VCaP (cell line): ENCODE measurements at regions not wholly inside any gene's neighbourhood (a gene's known extent, or its start where the extent isn't known, plus 50 kb on each side); places are given as distances from the start of the nearest gene placed in this dataset.

Source experiments
- H3K27ac ChIP-seq: fragments of 450-650 bp; 2 replicates; pipeline ENCODE4 v1.5.1; 2017
- TF ChIP-seq, protein P1 (sequence below): fragments of 450-650 bp; conservative IDR thresholded peaks from 2 replicates; pipeline ENCODE4 v1.5.1; 2017; ENCODE audit warnings: mild to moderate bottlenecking, moderate library complexity

- TF ChIP-seq, protein P1, sequence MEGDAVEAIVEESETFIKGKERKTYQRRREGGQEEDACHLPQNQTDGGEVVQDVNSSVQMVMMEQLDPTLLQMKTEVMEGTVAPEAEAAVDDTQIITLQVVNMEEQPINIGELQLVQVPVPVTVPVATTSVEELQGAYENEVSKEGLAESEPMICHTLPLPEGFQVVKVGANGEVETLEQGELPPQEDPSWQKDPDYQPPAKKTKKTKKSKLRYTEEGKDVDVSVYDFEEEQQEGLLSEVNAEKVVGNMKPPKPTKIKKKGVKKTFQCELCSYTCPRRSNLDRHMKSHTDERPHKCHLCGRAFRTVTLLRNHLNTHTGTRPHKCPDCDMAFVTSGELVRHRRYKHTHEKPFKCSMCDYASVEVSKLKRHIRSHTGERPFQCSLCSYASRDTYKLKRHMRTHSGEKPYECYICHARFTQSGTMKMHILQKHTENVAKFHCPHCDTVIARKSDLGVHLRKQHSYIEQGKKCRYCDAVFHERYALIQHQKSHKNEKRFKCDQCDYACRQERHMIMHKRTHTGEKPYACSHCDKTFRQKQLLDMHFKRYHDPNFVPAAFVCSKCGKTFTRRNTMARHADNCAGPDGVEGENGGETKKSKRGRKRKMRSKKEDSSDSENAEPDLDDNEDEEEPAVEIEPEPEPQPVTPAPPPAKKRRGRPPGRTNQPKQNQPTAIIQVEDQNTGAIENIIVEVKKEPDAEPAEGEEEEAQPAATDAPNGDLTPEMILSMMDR: no peak
- no peak overlapping the region for H3K27ac ChIP-seq
These were observed 632.6 kb upstream of the INTU start for GRCh38 chr4:127000110-127000509.

- H3K27ac ChIP-seq: no peak overlapping the region
- TF ChIP-seq, protein P1: no peak
These were observed 631.9 kb upstream of the INTU start for GRCh38 chr4:127000846-127001245.

- H3K27ac ChIP-seq: no peak overlapping the region
- TF ChIP-seq, protein P1: no peak
These were observed 630.8 kb upstream of the INTU start for GRCh38 chr4:127001933-127002332.

DNA sequence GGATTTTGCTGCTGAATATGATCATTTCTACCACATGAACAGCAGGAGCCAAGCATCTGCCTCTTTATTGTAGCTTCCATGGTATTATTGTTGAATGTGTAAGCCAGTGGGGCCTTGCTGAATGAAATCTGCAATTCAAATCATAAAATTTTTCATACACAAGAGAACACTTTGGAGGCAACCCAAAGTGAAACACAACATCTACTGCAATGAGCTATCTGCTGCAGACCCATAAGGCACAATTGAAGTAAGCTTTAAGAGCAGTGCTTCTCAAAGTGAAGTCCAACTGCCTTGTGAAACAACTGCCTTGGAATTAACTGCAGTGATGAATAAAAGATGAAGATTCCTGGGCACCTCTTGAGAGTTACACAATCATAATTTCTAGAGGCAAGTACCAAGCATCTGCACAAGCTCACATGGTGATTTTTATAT, 626.3 kb upstream of the INTU start:
- no peak overlapping the region for H3K27ac ChIP-seq
- TF ChIP-seq, protein P1: no peak

DNA sequence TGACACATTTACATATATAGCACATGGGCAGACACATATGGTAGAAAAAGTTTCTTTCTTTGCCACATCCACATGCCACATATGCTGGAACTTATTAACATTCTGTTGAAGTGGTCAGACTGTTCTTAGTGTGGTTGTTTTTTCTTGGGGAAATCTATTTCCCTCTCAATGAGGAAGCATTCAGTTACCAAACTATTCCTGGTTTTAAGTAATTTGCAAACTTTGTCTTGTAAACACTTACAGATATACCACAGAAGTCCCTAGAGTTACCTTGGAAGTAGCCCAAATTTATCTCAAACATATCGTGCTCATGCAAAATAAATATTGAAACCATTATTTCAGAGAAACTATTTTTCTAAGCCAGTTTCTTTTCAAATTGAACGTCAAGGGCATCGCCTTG, 625.5 kb upstream of the INTU start:
- TF ChIP-seq, protein P1: no peak
- no peak overlapping the region for H3K27ac ChIP-seq

- TF ChIP-seq, protein P1: no peak
These were observed 620.2 kb upstream of the INTU start for GRCh38 chr4:127012549-127012948.

DNA sequence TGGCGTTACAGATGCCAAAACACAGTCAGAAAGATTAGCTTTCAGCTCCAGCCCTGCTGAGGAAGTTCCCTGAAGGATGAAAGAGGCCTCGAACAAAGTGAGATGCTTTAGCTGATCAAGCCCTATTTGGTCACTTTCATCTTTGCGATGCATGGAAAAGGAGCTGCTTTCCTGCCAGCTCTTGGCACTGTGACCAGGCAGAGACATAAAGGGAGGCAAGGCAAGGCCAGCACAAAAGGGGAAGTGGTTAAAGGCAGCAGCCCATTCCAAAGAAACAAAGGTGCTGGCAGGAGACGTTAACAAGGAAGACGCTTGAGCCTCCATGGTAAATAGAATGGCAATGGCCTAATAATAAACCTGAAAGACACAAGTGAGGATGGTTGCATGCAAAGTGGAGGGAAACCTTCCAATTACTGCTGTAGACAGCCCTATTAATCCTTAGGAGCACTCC, 617.1 kb upstream of the INTU start:
- H3K27ac ChIP-seq: no peak overlapping the region
- TF ChIP-seq, protein P1: no peak

More at GRCh38 chr4:127012549-127012948, 620.2 kb upstream of the INTU start:
- no peak overlapping the region for H3K27ac ChIP-seq
